ENCODE measurements at regions not wholly inside any gene's neighbourhood (a gene's known extent, or its start where the extent isn't known, plus 50 kb on each side); places are given as distances from the start of the nearest gene placed in this dataset.

- TF ChIP-seq CTCF (IDR thresholded peaks at IDR 0.05) (no peak), POLR2AphosphoS5 (IDR thresholded peaks at IDR 0.05) (no peak), POLR2A (IDR thresholded peaks at IDR 0.05) (no peak)
These were observed 128.2 kb downstream of the MYCN start for GRCh38 chr2:16068552-16068940.
